ENCODE measurements at regions not wholly inside any gene's neighbourhood (a gene's known extent, or its start where the extent isn't known, plus 50 kb on each side); places are given as distances from the start of the nearest gene placed in this dataset.

DNA sequence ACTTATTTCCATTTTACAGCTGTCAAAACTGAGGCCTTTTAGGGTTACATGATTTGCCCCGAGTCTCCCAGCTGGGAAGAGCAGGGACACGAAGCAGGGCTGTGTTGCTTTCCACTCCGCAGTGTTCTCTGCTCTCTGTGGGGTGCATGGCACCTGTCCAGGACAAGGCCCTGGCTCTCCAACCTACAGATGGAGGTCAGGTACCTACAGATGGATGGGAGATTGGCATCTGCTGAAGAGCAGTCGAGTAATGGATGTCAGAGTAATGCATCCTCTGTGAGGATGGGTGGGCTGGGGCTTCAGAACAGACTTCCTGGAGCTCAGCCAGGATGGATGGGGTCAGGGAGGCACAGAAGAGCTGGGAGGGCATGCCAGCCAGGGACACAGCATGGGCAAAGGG, 85.0 kb downstream of the EMX2 start:
- TF ChIP-seq, protein P1, sequence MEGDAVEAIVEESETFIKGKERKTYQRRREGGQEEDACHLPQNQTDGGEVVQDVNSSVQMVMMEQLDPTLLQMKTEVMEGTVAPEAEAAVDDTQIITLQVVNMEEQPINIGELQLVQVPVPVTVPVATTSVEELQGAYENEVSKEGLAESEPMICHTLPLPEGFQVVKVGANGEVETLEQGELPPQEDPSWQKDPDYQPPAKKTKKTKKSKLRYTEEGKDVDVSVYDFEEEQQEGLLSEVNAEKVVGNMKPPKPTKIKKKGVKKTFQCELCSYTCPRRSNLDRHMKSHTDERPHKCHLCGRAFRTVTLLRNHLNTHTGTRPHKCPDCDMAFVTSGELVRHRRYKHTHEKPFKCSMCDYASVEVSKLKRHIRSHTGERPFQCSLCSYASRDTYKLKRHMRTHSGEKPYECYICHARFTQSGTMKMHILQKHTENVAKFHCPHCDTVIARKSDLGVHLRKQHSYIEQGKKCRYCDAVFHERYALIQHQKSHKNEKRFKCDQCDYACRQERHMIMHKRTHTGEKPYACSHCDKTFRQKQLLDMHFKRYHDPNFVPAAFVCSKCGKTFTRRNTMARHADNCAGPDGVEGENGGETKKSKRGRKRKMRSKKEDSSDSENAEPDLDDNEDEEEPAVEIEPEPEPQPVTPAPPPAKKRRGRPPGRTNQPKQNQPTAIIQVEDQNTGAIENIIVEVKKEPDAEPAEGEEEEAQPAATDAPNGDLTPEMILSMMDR (IDR thresholded peaks at IDR 0.05; ENCODE audit: control extremely low read depth in 1 of 3, insufficient read depth in 1 of 3, low read depth in 1 of 3, low read length in 3 of 3): no peak
- TF ChIP-seq RAD21 (IDR thresholded peaks at IDR 0.05 in 1 of 2, conservative IDR thresholded peaks at IDR 0.05 in 1 of 2; ENCODE audit: low read depth in 2 of 2, low read length in 2 of 2) (no peak), SUZ12 (IDR thresholded peaks at IDR 0.05; ENCODE audit: low read length) (no peak), POLR2AphosphoS5 (IDR thresholded peaks at IDR 0.05; ENCODE audit: low read depth, low read length) (no peak), POLR2A (IDR thresholded peaks at IDR 0.05; ENCODE audit: control extremely low read depth in 1 of 2, low read depth in 2 of 2, low read length in 2 of 2) (no peak), CTBP2 (IDR thresholded peaks at IDR 0.05; ENCODE audit: borderline replicate concordance, insufficient read depth, insufficient read length, low read length) (no peak), CHD2 (IDR thresholded peaks at IDR 0.05; ENCODE audit: low read length) (no peak), RFX5 (IDR thresholded peaks at IDR 0.05; ENCODE audit: borderline replicate concordance, low read depth, low read length) (no peak), EP300 (IDR thresholded peaks at IDR 0.05; ENCODE audit: borderline replicate concordance in 1 of 2, low read depth in 2 of 2, low read length in 2 of 2) (no peak)
- TF ChIP-seq, protein P2, sequence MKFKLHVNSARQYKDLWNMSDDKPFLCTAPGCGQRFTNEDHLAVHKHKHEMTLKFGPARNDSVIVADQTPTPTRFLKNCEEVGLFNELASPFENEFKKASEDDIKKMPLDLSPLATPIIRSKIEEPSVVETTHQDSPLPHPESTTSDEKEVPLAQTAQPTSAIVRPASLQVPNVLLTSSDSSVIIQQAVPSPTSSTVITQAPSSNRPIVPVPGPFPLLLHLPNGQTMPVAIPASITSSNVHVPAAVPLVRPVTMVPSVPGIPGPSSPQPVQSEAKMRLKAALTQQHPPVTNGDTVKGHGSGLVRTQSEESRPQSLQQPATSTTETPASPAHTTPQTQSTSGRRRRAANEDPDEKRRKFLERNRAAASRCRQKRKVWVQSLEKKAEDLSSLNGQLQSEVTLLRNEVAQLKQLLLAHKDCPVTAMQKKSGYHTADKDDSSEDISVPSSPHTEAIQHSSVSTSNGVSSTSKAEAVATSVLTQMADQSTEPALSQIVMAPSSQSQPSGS (IDR thresholded peaks at IDR 0.05; ENCODE audit: low read length): no peak

Measured in H1 (cell line).